GM04504 (cell line): ENCODE measurements at regions not wholly inside any gene's neighbourhood (a gene's known extent, or its start where the extent isn't known, plus 50 kb on each side); places are given as distances from the start of the nearest gene placed in this dataset.

Experiments
- DNase-seq: peaks from one replicate; pipeline ENCODE4 v3.0.0-alpha.2; 2012; ENCODE audit warnings: low read depth

GRCh38 chr5:74122175-74122574 is 496.2 kb downstream of the ARHGEF28 start:
- DNase-seq: no peak

- no peak for DNase-seq
Measured at GRCh38 chr5:74120585-74120984, 494.6 kb downstream of the ARHGEF28 start.

GRCh38 chr5:74118071-74118470 is 492.1 kb downstream of the ARHGEF28 start:
- DNase-seq: no peak

GRCh38 chr5:74116984-74117383 is 491.0 kb downstream of the ARHGEF28 start:
- no peak for DNase-seq

GRCh38 chr5:74116266-74116665 is 490.3 kb downstream of the ARHGEF28 start:
- DNase-seq: no peak

- no peak for DNase-seq
Measured at GRCh38 chr5:74113927-74114326, 487.9 kb downstream of the ARHGEF28 start.

GRCh38 chr5:74113196-74113540 is 487.2 kb downstream of the ARHGEF28 start:
- DNase-seq: no peak

GRCh38 chr5:74112372-74113195 is 486.6 kb downstream of the ARHGEF28 start:
- no peak for DNase-seq

- DNase-seq: no peak
Measured at GRCh38 chr5:74111764-74112163, 485.8 kb downstream of the ARHGEF28 start.

GRCh38 chr5:74109344-74109743 is 483.3 kb downstream of the ARHGEF28 start:
- no peak for DNase-seq

- no peak for DNase-seq
Measured at GRCh38 chr5:74107899-74108298, 481.9 kb downstream of the ARHGEF28 start.

GRCh38 chr5:74105126-74105780 is 479.3 kb downstream of the ARHGEF28 start:
- DNase-seq: no peak

GRCh38 chr5:74103131-74104023 is 477.4 kb downstream of the ARHGEF28 start:
- no peak for DNase-seq

GRCh38 chr5:74100268-74100665 is 474.3 kb downstream of the ARHGEF28 start:
- DNase-seq: no peak

- no peak for DNase-seq
Measured at GRCh38 chr5:74099538-74100267, 473.7 kb downstream of the ARHGEF28 start.

- DNase-seq: no peak
Measured at GRCh38 chr5:74098941-74099340, 472.9 kb downstream of the ARHGEF28 start.

- no peak for DNase-seq
Measured at GRCh38 chr5:74098456-74098855, 472.5 kb downstream of the ARHGEF28 start.

GRCh38 chr5:74096325-74096724 is 470.3 kb downstream of the ARHGEF28 start:
- no peak for DNase-seq

GRCh38 chr5:74095871-74096270 is 469.9 kb downstream of the ARHGEF28 start:
- DNase-seq: no peak

- no peak for DNase-seq
Measured at GRCh38 chr5:74094782-74095108, 468.7 kb downstream of the ARHGEF28 start.

GRCh38 chr5:74094096-74094781 is 468.2 kb downstream of the ARHGEF28 start:
- no peak for DNase-seq

- DNase-seq: no peak
Measured at GRCh38 chr5:74093561-74093960, 467.6 kb downstream of the ARHGEF28 start.
